IMR-90 (cell line): ENCODE measurements at regions not wholly inside any gene's neighbourhood (a gene's known extent, or its start where the extent isn't known, plus 50 kb on each side); places are given as distances from the start of the nearest gene placed in this dataset.

ENCODE experiments used
- ATAC-seq: fragments of 200-7000 bp; cut with Tn5 transposase; 2 replicates; pipeline ENCODE4 v1.9.1; 2020; ENCODE audit warnings: low read depth, mild to moderate bottlenecking, moderate library complexity
- BruUV-seq: library from RNA; stranded (reverse); fragments of 400-500 nt; replicated peaks from 2 replicates; lab custom pipeline; 2021; lab: Mats Ljungman, UMichigan
- CTCF ChIA-PET: fragments of 300-600 bp; formaldehyde crosslinking; extraction: SDS; loops from one replicate; lab custom pipeline; 2021; ENCODE audit warnings: antibody characterized with exemption; lab: Yijun Ruan, JAX
- POLR2A ChIA-PET: fragments of 300-600 bp; sonication (Branson Sonifier 250); formaldehyde crosslinking; loops from one replicate; lab custom pipeline; 2022; ENCODE audit warnings: antibody characterized with exemption; ENCODE audit not compliant: unreplicated experiment; lab: Charles Lee
- DNase-seq: peaks from one replicate; pipeline ENCODE4 v3.0.0; 2013
- H2AFZ ChIP-seq: replicated peaks from 2 replicates; pipeline ENCODE3; 2013; ENCODE audit warnings: low read length, mild to moderate bottlenecking; ENCODE audit not compliant: poor library complexity
- H2AK5ac ChIP-seq: 2 replicates; pipeline ENCODE4 v1.6.1; 2013; ENCODE audit warnings: low read depth, low read length, inconsistent platforms
- H2AK9ac ChIP-seq: replicated peaks from 2 replicates; pipeline ENCODE3; 2013; ENCODE audit warnings: mild to moderate bottlenecking, low read depth, low read length, moderate library complexity; ENCODE audit not compliant: poor library complexity
- H2BK120ac ChIP-seq: 2 replicates; pipeline ENCODE4 v1.6.1; 2013; ENCODE audit warnings: low read depth, low read length, inconsistent platforms
- H2BK15ac ChIP-seq: 3 replicates; pipeline ENCODE4 v1.6.1; 2013; ENCODE audit warnings: low read depth, low read length, inconsistent platforms
- H2BK20ac ChIP-seq: 2 replicates; pipeline ENCODE4 v1.6.1; 2013; ENCODE audit warnings: low read depth, mild to moderate bottlenecking, inconsistent platforms, low read length, moderate library complexity
- H2BK5ac ChIP-seq: 2 replicates; pipeline ENCODE4 v1.6.1; 2013; ENCODE audit warnings: mild to moderate bottlenecking, low read depth, low read length, inconsistent platforms; ENCODE audit not compliant: poor library complexity, severe bottlenecking
- H3K14ac ChIP-seq: replicated peaks from 2 replicates; pipeline ENCODE4 v1.6.1; 2013; ENCODE audit warnings: low read depth, low read length, inconsistent platforms
- H3K18ac ChIP-seq: 2 replicates; pipeline ENCODE4 v1.6.1; 2013; ENCODE audit warnings: low read depth, low read length, control low read depth
- H3K23ac ChIP-seq: 2 replicates; pipeline ENCODE4 v1.6.1; 2013; ENCODE audit warnings: low read depth, low read length, inconsistent platforms
- H3K27ac ChIP-seq: 2 replicates; pipeline ENCODE4 v1.5.1; 2013; ENCODE audit warnings: mild to moderate bottlenecking, control low read depth, low read length; ENCODE audit not compliant: insufficient read depth
- H3K27me3 ChIP-seq: 2 replicates; pipeline ENCODE4 v1.6.1; 2013; ENCODE audit warnings: low read length; ENCODE audit not compliant: control insufficient read depth, insufficient read depth
- H3K36me3 ChIP-seq: 2 replicates; pipeline ENCODE4 v1.6.1; 2013; ENCODE audit warnings: low read length, mixed read lengths; ENCODE audit not compliant: control insufficient read depth, insufficient read depth
- H3K4ac ChIP-seq: 2 replicates; pipeline ENCODE4 v1.6.1; 2013; ENCODE audit warnings: low read depth, low read length, inconsistent platforms
- H3K4me1 ChIP-seq: 2 replicates; pipeline ENCODE4 v1.6.1; 2013; ENCODE audit warnings: low read length, mixed read lengths; ENCODE audit not compliant: control insufficient read depth, insufficient read depth
- H3K4me2 ChIP-seq: 2 replicates; pipeline ENCODE4 v1.6.1; 2013; ENCODE audit warnings: low read depth, mild to moderate bottlenecking, control low read depth, low read length, moderate library complexity
- H3K4me3 ChIP-seq: 2 replicates; pipeline ENCODE4 v1.5.1; 2013; ENCODE audit warnings: low read depth, mild to moderate bottlenecking, control low read depth, low read length, moderate library complexity; ENCODE audit not compliant: insufficient read depth
- H3K56ac ChIP-seq: 2 replicates; pipeline ENCODE4 v1.6.1; 2013; ENCODE audit warnings: low read length, inconsistent platforms; ENCODE audit not compliant: insufficient read depth; ENCODE audit errors: extremely low read depth
- H3K79me1 ChIP-seq, 2 experiments: 2 replicates each; pipeline ENCODE4 v1.6.1; 2013; ENCODE audit warnings: low read length in 2 of 2, inconsistent platforms in 1 of 2, low read depth in 1 of 2
- H3K9ac ChIP-seq: 2 replicates; pipeline ENCODE4 v1.6.1; 2013; ENCODE audit warnings: low read depth, low read length, control low read depth
- H3K9me1 ChIP-seq: 2 replicates; pipeline ENCODE4 v1.6.1; 2013; ENCODE audit warnings: low read length, inconsistent platforms; ENCODE audit not compliant: insufficient read depth
- H3K9me3 ChIP-seq: 2 replicates; pipeline ENCODE4 v1.6.1; 2013; ENCODE audit warnings: low read length; ENCODE audit not compliant: control insufficient read depth, insufficient read depth
- H4K20me1 ChIP-seq: 2 replicates; pipeline ENCODE4 v1.6.1; 2013; ENCODE audit warnings: low read length, inconsistent platforms; ENCODE audit not compliant: insufficient read depth
- H4K5ac ChIP-seq: 2 replicates; pipeline ENCODE4 v1.6.1; 2013; ENCODE audit warnings: mild to moderate bottlenecking, low read depth, low read length, control low read depth
- H4K8ac ChIP-seq, 2 experiments: 2 replicates each; pipeline ENCODE4 v1.6.1; 2013; ENCODE audit warnings: low read depth in 2 of 2, low read length in 2 of 2, control low read depth in 1 of 2, inconsistent platforms in 1 of 2
- H4K91ac ChIP-seq: 2 replicates; pipeline ENCODE4 v1.6.1; 2013; ENCODE audit warnings: low read depth, low read length, inconsistent platforms; ENCODE audit not compliant: insufficient read depth
- BHLHE40 ChIP-seq: fragments of 150-350 bp; IDR thresholded peaks from 2 replicates; pipeline ENCODE4 v1.6.1; 2016; ENCODE audit warnings: mild to moderate bottlenecking, low read depth, low read length
- CEBPB ChIP-seq: IDR thresholded peaks from 2 replicates; pipeline ENCODE4 v1.6.1; 2012; ENCODE audit warnings: low read depth, low read length, improper control_type of control experiment
- FOS ChIP-seq: fragments of 150-350 bp; IDR thresholded peaks from 2 replicates; pipeline ENCODE4 v1.6.1; 2016; ENCODE audit warnings: low read depth, low read length
- MAFK ChIP-seq: IDR thresholded peaks from 2 replicates; pipeline ENCODE4 v1.6.1; 2012; ENCODE audit warnings: low read depth, low read length, improper control_type of control experiment
- MAZ ChIP-seq: IDR thresholded peaks from 2 replicates; pipeline ENCODE4 v1.6.1; 2012; ENCODE audit warnings: low read depth, mild to moderate bottlenecking, low read length, improper control_type of control experiment, moderate library complexity, borderline replicate concordance
- MXI1 ChIP-seq: IDR thresholded peaks from 2 replicates; pipeline ENCODE4 v1.6.1; 2012; ENCODE audit warnings: low read depth, mild to moderate bottlenecking, low read length, moderate library complexity, borderline replicate concordance
- NFE2L2 ChIP-seq: fragments of 150-350 bp; IDR thresholded peaks from 2 replicates; pipeline ENCODE4 v1.6.1; 2016; ENCODE audit warnings: low read depth, mild to moderate bottlenecking, low read length
- POLR2A ChIP-seq: IDR thresholded peaks from 2 replicates; pipeline ENCODE4 v1.6.1; 2012; ENCODE audit warnings: mild to moderate bottlenecking, low read depth, low read length
- RAD21 ChIP-seq: IDR thresholded peaks from 2 replicates; pipeline ENCODE4 v1.6.1; 2012; ENCODE audit warnings: low read length, improper control_type of control experiment
- RCOR1 ChIP-seq: IDR thresholded peaks from 2 replicates; pipeline ENCODE4 v1.6.1; 2012; ENCODE audit warnings: mild to moderate bottlenecking, low read length, improper control_type of control experiment; ENCODE audit not compliant: insufficient replicate concordance
- RFX5 ChIP-seq: IDR thresholded peaks from 2 replicates; pipeline ENCODE4 v1.8.0; 2012; ENCODE audit warnings: low read depth, mild to moderate bottlenecking, low read length, moderate library complexity
- SMC3 ChIP-seq: fragments of 150-350 bp; IDR thresholded peaks from 2 replicates; pipeline ENCODE4 v1.6.1; 2016; ENCODE audit warnings: low read depth, mild to moderate bottlenecking, antibody characterized with exemption, low read length, moderate library complexity
- WGBS, 2 experiments: methylation state at CpG; one replicate each; pipeline versions ENCODE4 v1.1.5 to v1.1.7; 2013; ENCODE audit warnings: missing lambda C conversion rate in 2 of 2; ENCODE audit not compliant: insufficient read length in 1 of 2; ENCODE audit errors: extremely low coverage in 2 of 2; 5-methylcytosine and 5-hydroxymethylcytosine counted together
- dilution Hi-C: fragments of 300-500 bp; cut with HindIII; formaldehyde crosslinking; loops from one replicate; pipeline ENCODE4 v1.14.3; 2018; ENCODE audit warnings: low sequenced_read_pairs; ENCODE audit not compliant: unreplicated experiment
- in situ Hi-C: fragments of 300-500 bp; cut with MboI; formaldehyde crosslinking; loops from 3 replicates; pipeline ENCODE4 v1.14.3; 2019; ENCODE audit warnings: low sequenced_read_pairs, inconsistent platforms, mixed read lengths
- intact Hi-C: fragments of 100-400 bp; cut with micrococcal nuclease; formaldehyde crosslinking; loops from 2 replicates; pipeline ENCODE4 v1.10.0; 2022
- TF ChIP-seq, protein P1 (sequence below): conservative IDR thresholded peaks from 2 replicates; pipeline ENCODE4 v1.5.1; 2012; ENCODE audit warnings: mild to moderate bottlenecking, low read depth, low read length, improper control_type of control experiment
- TF ChIP-seq, protein P2 (sequence below): fragments of 150-350 bp; IDR thresholded peaks from 2 replicates; pipeline ENCODE4 v1.6.1; 2016; ENCODE audit warnings: low read depth, mild to moderate bottlenecking, low read length, moderate library complexity, borderline replicate concordance
- TF ChIP-seq, protein P3 (sequence below): fragments of 150-350 bp; IDR thresholded peaks from 2 replicates; pipeline ENCODE4 v1.6.1; 2017; ENCODE audit warnings: mild to moderate bottlenecking, antibody characterized with exemption, low read length, low read depth

DNA sequence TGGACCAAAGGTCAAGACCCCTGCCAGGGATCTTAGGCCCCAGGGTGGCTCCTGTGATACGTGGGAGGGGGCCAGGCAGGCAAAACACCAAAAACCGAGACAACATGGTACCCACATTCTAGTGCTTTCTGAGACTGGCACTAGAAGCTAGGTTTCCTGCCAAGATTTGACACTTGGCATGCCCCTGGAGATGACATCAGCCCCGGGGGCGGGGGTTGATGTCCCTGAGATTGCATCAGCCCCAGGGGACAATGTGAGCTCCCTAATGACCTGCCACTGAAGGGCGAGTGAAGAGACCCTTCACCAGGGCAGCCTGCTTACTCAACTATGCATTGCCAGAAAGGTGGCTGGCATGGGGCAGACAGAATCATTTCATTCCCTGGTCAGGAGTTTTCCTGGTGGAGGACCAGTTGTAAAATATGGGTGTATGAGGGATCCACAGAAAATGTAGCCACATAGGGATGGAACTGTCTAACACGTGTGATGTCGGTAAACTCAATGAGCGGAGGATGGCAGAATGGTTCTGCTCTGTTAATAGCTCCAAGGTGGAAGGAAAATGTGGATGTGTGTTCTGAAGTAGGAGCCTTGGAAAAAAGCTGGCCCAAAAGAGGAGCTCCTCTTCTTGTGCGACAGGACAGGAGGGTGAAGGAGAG lies 219.7 kb downstream of the UNC5CL start:
- Histone ChIP-seq H4K20me1 (no peaks in the 10 kb centered on the region), H4K5ac (no peak overlapping the region), H3K4me3 (no peak overlapping the region), H3K56ac (no peak overlapping the region), H3K14ac (no peak overlapping the region), H3K4ac (no peak overlapping the region), H2BK20ac (no peak overlapping the region), H2AK5ac (no peak overlapping the region), H4K91ac (no peak overlapping the region), H2BK5ac (no peak overlapping the region), H3K36me3 (no peaks in the 10 kb centered on the region), H4K8ac (no peak overlapping the region), H3K27me3 (no peaks in the 10 kb centered on the region), H3K79me1 (no peaks in the 10 kb centered on the region), H3K27ac (no peak overlapping the region), H3K23ac (no peak overlapping the region), H3K18ac (no peak overlapping the region), H2AK9ac (no peak overlapping the region), H3K9ac (no peak overlapping the region), H2BK15ac (no peak overlapping the region), H3K9me3 (no peaks in the 10 kb centered on the region), H2AFZ (no peak overlapping the region), H3K4me1 (no peaks in the 10 kb centered on the region), H3K9me1 (no peaks in the 10 kb centered on the region), H3K4me2 (no peak overlapping the region), H2BK120ac (no peak overlapping the region)
- ChIA-PET CTCF (no interaction called here), POLR2A (no interaction called here)
- TF ChIP-seq RFX5 = no peak
- TF ChIP-seq NFE2L2 = no peak
- no peak for TF ChIP-seq RAD21
- TF ChIP-seq CEBPB = no peak
- TF ChIP-seq POLR2A = no peak
- TF ChIP-seq MAFK = no peak
- TF ChIP-seq MXI1 = no peak
- no peak for TF ChIP-seq MAZ
- TF ChIP-seq, protein P1, sequence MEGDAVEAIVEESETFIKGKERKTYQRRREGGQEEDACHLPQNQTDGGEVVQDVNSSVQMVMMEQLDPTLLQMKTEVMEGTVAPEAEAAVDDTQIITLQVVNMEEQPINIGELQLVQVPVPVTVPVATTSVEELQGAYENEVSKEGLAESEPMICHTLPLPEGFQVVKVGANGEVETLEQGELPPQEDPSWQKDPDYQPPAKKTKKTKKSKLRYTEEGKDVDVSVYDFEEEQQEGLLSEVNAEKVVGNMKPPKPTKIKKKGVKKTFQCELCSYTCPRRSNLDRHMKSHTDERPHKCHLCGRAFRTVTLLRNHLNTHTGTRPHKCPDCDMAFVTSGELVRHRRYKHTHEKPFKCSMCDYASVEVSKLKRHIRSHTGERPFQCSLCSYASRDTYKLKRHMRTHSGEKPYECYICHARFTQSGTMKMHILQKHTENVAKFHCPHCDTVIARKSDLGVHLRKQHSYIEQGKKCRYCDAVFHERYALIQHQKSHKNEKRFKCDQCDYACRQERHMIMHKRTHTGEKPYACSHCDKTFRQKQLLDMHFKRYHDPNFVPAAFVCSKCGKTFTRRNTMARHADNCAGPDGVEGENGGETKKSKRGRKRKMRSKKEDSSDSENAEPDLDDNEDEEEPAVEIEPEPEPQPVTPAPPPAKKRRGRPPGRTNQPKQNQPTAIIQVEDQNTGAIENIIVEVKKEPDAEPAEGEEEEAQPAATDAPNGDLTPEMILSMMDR = no peak
- TF ChIP-seq, protein P2, sequence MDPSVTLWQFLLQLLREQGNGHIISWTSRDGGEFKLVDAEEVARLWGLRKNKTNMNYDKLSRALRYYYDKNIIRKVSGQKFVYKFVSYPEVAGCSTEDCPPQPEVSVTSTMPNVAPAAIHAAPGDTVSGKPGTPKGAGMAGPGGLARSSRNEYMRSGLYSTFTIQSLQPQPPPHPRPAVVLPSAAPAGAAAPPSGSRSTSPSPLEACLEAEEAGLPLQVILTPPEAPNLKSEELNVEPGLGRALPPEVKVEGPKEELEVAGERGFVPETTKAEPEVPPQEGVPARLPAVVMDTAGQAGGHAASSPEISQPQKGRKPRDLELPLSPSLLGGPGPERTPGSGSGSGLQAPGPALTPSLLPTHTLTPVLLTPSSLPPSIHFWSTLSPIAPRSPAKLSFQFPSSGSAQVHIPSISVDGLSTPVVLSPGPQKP = no peak
- no peak for TF ChIP-seq FOS
- TF ChIP-seq, protein P3, sequence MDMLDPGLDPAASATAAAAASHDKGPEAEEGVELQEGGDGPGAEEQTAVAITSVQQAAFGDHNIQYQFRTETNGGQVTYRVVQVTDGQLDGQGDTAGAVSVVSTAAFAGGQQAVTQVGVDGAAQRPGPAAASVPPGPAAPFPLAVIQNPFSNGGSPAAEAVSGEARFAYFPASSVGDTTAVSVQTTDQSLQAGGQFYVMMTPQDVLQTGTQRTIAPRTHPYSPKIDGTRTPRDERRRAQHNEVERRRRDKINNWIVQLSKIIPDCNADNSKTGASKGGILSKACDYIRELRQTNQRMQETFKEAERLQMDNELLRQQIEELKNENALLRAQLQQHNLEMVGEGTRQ = no peak
- no peak for TF ChIP-seq SMC3
- no peak for TF ChIP-seq BHLHE40
- TF ChIP-seq RCOR1 = no peak
- BruUV-seq = no TSS peak
- intact Hi-C loops = no loop called here
- ATAC-seq = no peak
- dilution Hi-C loops = no loop called here
- in situ Hi-C loops = no loop called here
- WGBS, 2 experiments = 100% methylated on average over 2 of the region's 9 CpGs; no CpG with 5 or more reads in 1 of the 2 experiments
- no peak for DNase-seq
